Right ventricle myocardium inferior (tissue), 1 donor: ENCODE measurements at regions not wholly inside any gene's neighbourhood (a gene's known extent, or its start where the extent isn't known, plus 50 kb on each side); places are given as distances from the start of the nearest gene placed in this dataset.

ENCODE experiments used
- ATAC-seq: fragments of 200-7000 bp; cut with Tn5 transposase; one replicate; pipeline ENCODE4 v1.9.1; 2020; ENCODE audit warnings: mild to moderate bottlenecking, moderate library complexity
- DNase-seq: peaks from one replicate; pipeline ENCODE4 v3.0.0; 2021; ENCODE audit errors: missing footprints
- intact Hi-C: fragments of 100-400 bp; cut with DNase I; formaldehyde crosslinking; loops from one replicate; pipeline ENCODE4 v1.11.0; 2022
- donor health status: DM: no; HTN: yes; CAD: no; lungs with severe emphysema.

DNA sequence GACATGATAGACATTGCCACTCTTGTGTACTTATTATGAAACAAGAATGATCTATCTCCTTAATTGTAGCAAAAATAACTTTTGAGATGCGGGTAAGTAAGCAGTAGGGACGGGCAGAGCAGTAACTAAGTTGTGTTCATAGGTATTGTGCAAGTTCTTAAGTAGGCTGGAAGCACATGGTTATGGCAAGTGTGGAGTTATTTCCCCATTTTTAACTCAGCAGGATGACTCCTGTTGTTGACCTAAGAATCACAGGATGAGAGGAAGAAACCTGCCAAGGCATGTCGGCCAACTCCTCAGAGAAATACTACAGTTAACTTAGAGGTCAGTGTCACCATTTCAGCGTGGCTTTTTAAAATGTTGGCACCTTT, 51.1 kb upstream of the FN1 start:
- intact Hi-C loops: no loop called here
- ATAC-seq: no peak

DNA sequence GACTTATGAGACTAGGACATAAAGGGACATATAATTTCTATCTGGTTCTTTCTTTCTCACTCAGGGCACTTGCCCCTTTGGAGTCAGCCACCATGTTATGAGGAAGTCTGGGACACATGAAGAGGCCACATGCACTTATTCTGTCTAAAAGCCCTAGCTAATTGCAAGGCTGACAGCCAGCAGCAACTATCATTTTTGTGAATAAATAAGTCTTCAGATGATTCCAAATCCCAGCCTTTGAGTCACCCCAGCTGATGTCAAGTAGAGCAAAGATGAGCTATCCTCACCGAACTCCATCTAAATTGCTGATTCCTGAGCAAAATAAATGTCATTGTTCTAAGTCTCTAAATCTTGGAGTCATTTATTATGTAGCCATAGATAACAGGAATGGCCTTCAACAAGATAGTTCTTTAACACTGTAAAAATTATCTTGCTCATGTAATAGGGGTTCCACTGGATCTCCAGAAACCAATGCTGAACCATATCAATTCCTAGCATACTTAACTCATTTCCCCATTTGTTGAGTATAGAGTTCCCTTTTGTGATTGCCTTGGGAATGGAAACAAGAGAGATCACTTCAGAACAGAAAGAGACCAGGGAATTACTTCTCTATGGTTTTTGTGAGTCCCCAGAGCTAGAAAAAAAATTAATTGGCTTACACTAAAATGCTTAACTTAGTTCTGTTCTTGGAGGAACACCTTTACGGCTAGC, 50.6 kb upstream of the FN1 start:
- ATAC-seq: no peak
- intact Hi-C loops: no loop called here

More for the DNA sequence above, 51.1 kb upstream of the FN1 start:
- DNase-seq: no peak

More for the DNA sequence above, 50.6 kb upstream of the FN1 start:
- no peak for DNase-seq
